Astrocyte of the hippocampus (primary cell): ENCODE measurements at regions not wholly inside any gene's neighbourhood (a gene's known extent, or its start where the extent isn't known, plus 50 kb on each side); places are given as distances from the start of the nearest gene placed in this dataset.
"Not testable (repeated sequence)": the region's sequence is repeated elsewhere in the genome, so short reads cannot be mapped to it uniquely, and the experiment has no call there.

Experiments used
- DNase-seq: peaks from one replicate; pipeline ENCODE4 v3.0.0; 2011; ENCODE audit warnings: low read depth, low spot score

- DNase-seq, result no peak
These were observed 502.6 kb downstream of the ADRA2A start for GRCh38 chr10:111579473-111579872.

DNA sequence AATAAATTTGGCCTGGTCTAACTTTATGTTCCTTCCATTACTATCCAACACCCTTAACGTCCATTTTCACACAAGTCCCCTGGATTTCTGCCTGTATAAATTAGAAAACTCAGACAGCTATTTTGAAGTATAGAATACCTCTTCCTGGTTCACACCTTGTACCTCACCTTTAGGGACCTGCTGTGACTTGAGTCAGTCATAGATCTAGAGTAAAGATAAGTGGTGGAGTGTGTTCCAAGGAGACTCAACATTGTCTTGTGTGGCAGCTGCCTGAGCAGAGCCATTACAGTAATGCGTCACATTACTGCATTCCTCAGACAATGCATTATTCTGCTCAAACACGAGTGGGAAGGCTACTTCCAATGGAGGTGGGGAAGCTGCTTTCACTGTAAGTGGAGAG lies 513.9 kb downstream of the ADRA2A start:
- no peak for DNase-seq

GRCh38 chr10:111593578-111593977 lies 516.7 kb downstream of the ADRA2A start:
- no peak for DNase-seq

DNA sequence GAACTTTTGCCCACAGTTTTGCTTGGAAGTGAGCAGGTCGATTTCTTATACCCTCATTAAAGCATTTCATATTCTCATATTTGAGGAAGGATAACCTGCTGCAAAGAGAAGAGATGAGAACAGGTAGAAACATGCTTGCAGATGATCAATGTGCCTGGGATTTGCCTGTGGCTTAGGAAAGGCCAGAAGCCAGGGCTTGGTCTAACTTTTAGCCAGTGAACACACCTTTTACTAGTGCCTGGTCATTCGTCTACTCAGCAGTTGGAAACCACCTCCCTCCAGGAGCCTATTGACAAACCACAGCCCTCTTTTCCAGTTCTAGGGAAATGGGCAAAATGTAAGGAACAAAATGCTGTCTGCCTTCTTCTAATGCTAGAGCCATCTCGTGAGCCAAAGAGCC lies 518.3 kb downstream of the ADRA2A start:
- DNase-seq, result no peak

DNA sequence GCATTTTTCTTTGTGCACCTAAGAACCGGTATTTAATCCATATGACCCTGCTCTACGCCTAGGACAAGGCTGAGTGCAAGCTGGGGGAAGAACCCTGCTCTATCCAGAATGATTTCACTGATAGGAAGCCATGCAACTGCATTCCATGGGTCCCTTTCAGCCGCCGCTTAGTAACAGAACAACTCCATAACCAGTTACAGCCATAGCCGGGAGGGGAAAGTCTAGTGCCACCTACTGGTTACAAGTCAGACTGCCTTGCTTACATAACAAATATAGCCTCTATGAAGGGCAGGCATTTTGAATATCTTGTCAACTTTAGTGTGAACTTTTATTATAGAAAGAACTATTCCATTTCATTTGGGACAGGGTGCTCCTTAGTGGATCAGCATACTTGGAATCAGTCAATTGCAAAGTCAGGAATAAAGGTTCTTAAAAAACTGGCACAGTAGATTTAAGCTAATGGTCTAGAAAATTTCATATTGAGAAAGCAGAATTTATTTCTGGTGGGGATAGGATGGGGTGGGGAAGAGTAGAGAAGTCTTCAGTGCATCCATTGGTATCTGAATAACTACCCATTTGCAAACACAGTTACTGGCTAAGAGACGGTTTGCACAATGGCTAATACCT lies 521.7 kb downstream of the ADRA2A start:
- DNase-seq, result peak; percentile 75

DNA sequence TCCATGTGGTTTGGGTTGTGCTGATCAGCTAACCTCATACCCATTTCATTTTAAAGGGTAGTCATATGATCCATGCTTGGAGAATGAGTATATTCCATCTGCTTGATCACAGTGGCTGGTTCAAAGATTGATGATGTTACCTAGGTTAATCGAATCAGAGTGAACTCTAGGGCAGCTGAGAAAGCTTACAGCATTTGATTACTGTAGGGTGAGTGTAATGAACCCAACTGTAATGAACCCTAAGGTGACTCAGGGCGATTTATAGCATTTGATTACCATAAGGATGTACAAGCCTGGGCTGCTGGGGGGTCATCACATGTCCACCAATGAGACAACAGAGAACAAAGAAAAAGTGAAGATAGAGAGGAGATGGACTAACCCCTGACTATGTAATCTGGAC lies 523.1 kb downstream of the ADRA2A start:
- DNase-seq, result no peak

DNA sequence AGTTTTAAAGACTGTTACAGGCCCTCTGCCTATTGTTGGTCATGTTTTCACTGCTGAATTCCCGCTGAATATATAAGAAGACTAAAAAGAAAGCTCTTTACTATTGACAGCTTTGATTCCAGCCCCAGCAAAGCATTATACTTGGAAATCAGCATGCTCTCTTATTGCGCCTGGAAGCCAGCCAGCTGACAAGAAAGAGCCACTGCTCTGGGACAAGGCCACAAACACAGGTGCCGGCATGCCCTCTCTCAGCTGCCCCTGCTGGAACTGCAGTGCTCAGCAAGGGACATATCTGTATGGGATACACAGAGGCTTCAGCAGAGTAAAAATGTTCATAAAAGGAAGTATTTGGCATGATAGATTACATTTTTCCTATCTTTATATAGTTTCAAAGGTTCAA lies 523.9 kb downstream of the ADRA2A start:
- peak; percentile 21 for DNase-seq

- DNase-seq, result no peak
These were observed 535.4 kb downstream of the ADRA2A start for GRCh38 chr10:111612273-111612672.

GRCh38 chr10:111634191-111634590 lies 549.4 kb downstream of the GPAM start:
- no peak for DNase-seq

DNA sequence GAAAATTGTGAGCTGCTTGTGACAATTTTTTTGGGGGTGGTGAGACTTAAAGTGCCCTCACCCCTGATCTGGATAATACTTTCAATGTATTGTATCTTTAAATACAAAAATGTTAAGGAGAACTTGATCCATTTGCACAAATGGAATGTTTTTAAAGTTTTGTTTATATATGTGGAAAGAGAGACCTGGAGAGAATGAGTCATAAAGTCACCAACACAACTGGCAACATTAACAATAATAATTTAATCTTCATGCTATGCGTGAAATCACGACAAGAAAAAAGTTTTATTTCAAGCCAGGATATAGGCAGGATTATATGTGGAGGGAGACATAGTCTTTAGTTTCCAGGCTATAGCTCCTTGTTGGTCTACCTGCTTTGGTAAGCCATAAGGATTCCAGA lies 537.5 kb downstream of the GPAM start:
- DNase-seq, result no peak

- DNase-seq, result peak; percentile 55
These were observed 535.5 kb downstream of the GPAM start for GRCh38 chr10:111648046-111648445.

DNA sequence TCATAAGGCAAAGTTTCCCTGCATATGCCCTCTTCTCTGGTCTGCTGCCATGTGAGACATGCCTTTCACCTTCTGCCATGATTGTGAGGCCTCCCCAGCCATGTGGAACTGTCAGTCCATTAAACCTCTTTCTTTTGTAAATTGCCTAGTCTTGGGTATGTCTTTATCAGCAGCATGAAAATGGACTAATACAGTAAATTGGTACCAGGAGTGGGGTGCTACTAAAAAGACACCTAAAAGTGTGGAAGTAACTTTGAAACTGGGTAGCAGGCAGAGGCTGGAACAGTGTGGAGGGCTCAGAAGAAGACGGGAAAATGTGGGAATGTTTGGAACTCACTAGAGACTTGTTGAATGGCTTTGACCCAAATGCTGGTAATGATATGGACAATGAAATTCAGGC lies 534.5 kb downstream of the GPAM start:
- not testable (repeated sequence) for DNase-seq

DNA sequence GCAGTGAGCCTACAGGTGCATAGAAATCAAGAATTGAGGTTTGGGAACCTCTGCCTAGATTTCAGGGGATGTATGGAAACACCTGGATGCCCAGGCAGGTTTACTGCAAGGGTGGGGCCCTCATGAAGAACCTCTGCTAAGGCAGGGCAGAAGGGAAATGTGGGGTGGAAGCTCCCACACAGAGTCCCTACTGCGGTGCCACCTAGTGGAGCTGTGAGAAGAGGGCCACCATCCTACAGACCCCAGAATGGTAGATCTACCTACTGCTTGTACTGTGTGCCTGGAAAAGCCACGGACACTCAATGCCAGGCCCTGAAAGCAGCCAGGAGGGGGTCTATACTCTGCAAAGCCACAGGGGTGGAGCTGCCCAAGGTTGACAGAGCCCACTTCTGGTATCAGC lies 533.5 kb downstream of the GPAM start:
- DNase-seq, result no peak

DNA sequence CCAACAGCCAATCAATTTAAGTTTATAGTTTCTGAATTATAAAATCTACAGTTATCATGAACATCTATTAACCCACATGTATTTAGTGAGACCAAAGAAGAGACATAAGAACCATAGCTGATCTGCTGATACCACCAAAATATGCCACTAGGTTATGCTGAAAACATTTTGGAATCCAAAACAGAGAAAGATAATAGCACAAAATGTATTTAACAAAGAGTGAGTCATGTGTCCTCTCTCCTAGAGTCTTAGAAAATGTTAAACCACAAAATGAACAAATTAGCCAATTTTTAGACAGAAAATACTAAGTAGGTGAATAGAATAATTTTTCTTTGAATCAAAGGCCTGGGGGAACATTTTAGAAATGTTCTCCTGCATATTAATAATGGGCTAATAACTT lies 527.5 kb downstream of the GPAM start:
- DNase-seq, result no peak

DNA sequence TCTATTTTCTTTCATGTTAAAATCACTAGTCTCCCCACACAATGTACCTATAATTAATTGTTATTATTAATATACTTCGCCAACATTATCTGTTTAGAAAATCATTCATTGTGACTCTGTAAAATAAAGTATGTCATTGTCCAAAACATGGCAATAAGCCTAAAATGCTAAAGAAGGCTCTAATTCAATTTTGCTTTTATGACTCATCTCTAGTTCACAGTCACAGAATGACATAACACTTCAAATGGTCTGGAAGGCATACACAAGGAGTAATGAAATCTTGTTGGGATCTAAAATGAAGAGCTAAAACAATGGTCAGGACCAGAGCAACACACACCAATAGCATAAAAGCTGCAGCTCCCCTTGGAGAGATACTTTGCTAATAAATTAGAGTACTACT lies 505.8 kb downstream of the GPAM start:
- peak; percentile 37 for DNase-seq

DNA sequence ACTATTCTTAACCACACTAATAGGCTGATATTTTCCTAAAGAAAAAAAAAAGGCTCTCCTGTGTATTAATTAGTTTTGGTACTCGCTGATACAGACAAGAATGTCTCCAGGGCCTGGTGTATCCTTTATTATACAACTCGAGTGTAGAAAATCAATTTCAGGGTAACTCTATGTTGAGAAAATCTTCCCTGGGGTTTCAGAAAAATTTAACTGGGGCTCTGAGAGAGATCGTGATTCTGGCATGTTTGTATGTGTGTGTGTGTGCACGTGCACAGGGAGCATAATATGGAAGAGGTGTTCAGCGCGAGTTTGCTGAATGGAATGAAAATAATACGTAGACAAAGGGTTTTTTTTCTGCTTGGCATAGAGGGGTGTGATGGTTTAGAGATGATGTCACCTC lies 496.8 kb downstream of the GPAM start:
- peak; percentile 19 for DNase-seq

GRCh38 chr10:111698711-111699110 lies 484.9 kb downstream of the GPAM start:
- peak; percentile 12 for DNase-seq

- no peak for DNase-seq
These were observed 479.6 kb downstream of the GPAM start for GRCh38 chr10:111703986-111704385.

GRCh38 chr10:111705021-111705420 lies 478.5 kb downstream of the GPAM start:
- DNase-seq, result peak; percentile 13

DNA sequence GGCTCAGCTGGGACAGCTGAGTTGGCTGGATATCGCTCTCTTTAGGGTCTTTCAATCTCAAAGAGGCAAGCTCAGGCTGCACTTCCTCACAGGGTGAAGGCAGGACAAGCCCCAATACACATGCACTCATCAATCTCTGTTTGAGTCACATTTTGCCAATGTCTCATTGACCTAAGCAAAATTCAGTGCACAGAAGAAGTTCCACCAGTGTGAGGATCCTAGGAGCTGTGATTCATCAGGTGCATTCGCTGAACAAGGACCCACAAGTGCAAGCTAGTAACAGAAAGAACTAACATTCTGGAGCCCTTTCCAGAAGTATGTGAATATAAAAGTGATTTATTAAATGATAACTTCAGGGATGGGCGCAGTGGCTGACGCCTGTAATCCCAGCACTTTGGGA lies 477.2 kb downstream of the GPAM start:
- DNase-seq, result no peak

DNA sequence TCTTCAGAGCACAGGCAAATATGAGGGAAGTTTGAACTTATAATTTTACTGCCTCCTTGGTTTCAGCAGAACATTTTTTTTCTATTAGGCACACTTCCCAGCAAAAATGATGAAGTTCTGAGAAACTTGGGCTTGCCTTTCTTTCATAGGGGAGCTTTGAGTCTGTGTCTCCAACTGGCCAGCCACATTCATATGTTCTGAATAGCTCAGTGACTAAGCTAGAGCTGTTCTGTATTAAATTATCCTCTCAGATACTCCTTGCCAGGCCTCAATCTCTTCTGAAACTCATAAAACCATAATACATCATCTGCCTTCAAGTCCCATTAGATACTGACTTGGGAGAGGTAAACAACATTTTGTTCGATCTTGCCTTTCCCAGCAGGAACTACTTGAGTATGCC lies 476.5 kb downstream of the GPAM start:
- no peak for DNase-seq

DNA sequence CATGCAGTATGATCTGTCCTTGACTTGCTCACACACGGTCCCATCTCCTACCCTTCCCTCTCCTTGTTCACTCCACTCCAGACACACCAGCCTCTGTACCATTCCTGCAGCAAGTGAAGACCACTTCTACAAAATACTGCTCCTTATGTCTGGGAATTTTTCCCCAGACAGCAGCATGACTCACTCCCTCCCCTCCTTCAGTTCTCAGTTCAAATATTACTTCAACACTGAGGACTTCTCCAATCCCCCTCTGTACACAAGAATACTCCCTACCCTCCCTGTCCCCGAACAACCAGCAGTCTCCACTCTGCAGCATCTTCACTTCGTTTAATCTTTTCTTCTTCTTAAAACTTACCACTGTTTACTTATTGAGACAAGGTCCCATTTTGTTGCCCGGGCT lies 474.0 kb downstream of the GPAM start:
- no peak for DNase-seq

GRCh38 chr10:111716032-111716431 lies 467.5 kb downstream of the GPAM start:
- DNase-seq, result no peak

GRCh38 chr10:111724121-111724520 lies 459.4 kb downstream of the GPAM start:
- no peak for DNase-seq
